GM12874 (cell line): ENCODE measurements at regions not wholly inside any gene's neighbourhood (a gene's known extent, or its start where the extent isn't known, plus 50 kb on each side); places are given as distances from the start of the nearest gene placed in this dataset.

Experiments used
- TF ChIP-seq, protein P1 (sequence below): IDR thresholded peaks from 2 replicates; pipeline ENCODE4 v1.5.1; 2011; ENCODE audit warnings: low read depth, mild to moderate bottlenecking, control low read depth, low read length, moderate library complexity; ENCODE audit not compliant: insufficient read depth

DNA sequence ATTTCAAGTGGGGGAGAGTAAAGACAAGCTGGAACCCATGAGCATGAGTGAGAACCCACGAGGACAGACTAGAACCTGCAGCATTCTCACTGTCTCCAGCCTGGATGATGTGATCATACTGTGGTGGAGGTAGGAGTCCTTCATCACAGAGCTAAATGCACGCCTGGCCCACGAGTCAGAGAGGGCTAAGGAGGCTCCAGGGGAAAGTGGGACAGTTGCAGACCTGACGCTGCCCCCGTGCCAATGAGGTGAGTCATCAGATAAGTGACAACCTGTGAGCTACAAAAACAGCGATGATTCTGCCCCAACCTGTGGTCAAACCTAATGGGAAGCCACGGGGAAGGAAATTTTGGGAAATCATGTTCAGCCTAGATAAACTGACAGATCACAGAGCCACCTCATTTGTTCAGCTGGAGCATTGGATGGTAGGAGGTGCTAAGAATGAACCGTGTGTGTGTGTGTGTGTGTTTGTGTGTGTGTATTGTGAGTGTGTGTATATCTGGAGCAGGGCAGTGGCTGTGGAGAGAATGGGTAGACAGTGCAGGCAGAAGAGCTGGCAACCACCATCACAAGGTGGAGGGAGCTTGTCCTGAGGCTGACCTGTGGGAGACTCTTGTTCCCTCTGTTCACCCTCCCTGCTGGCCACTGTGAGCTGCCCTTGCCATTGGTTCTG is 131.8 kb downstream of the UTP18 start:
- TF ChIP-seq, protein P1, sequence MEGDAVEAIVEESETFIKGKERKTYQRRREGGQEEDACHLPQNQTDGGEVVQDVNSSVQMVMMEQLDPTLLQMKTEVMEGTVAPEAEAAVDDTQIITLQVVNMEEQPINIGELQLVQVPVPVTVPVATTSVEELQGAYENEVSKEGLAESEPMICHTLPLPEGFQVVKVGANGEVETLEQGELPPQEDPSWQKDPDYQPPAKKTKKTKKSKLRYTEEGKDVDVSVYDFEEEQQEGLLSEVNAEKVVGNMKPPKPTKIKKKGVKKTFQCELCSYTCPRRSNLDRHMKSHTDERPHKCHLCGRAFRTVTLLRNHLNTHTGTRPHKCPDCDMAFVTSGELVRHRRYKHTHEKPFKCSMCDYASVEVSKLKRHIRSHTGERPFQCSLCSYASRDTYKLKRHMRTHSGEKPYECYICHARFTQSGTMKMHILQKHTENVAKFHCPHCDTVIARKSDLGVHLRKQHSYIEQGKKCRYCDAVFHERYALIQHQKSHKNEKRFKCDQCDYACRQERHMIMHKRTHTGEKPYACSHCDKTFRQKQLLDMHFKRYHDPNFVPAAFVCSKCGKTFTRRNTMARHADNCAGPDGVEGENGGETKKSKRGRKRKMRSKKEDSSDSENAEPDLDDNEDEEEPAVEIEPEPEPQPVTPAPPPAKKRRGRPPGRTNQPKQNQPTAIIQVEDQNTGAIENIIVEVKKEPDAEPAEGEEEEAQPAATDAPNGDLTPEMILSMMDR, result no peak

DNA sequence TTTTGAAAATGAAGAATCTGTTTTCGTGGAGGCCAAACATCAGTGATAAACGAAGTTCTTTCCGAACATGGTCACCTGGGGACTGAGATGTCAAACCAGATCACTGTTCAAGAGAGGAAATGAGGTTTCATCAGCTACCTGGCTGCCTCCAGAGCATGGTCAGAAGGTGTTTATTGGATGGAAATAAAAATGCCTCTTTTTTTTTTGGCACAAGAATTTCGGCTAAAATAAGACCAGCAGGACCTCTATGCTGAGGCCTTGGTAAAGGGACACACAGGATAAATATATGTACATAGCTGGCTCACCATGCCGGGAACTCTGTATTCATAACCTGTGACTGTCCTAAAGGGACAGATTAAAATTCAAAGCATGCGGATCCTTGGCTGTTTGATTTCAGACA is 135.3 kb downstream of the UTP18 start:
- TF ChIP-seq, protein P1, result no peak

DNA sequence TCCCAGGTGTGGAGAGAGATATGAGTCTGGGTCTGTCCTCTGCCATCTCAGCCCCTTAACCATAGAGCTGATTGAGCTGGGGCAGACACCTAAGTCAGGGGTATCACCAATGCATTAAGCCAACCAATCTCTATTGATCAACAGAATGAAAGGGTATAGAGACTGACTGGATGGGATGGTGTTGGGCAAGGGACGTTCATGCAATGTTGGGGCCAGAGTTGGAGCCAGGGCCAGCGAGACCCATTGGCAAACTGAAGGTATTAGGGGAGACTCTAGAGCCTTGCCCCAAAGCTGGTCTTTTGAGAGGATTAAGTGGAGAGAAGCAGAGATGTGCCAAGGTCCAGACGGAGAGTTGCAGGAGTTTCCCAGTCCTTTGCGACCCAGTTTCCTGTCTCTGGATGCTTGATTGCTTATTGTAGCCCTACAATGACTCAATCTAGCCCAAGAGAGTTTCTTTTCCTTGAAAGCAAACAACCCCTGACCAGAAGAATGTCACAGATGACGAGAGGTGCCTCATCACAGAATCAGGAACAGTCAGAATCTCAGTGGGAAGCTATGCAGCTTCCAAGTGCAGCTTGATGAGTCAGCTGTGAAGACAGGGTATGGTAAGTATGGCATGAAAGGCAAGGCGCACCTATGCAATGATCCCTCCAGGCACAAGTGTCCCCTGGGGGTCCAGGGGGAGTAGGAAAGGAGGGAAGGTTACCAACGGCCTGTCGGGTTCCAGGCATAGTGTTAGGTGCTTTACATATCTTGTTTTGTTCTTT is 137.2 kb downstream of the UTP18 start:
- TF ChIP-seq, protein P1, result no peak

DNA sequence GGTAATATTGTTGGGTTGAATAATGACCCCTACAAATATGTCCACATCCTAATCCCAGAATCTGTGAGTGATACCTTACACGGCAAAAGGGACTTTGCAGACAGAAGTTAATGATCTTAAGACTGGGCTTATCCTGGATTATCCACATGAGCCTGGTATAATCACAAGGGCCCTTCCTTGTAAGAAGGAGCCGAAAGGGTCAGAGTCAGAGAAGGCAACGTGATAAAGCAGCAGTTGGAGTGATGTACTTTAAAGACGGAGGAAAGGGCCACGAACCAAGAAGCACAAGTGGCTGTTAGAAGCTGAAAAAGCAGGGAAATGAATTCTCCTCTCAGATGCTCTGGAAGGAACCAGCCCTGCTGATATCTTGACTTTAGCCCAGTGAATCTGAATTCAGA is 137.8 kb downstream of the UTP18 start:
- TF ChIP-seq, protein P1, result no peak

DNA sequence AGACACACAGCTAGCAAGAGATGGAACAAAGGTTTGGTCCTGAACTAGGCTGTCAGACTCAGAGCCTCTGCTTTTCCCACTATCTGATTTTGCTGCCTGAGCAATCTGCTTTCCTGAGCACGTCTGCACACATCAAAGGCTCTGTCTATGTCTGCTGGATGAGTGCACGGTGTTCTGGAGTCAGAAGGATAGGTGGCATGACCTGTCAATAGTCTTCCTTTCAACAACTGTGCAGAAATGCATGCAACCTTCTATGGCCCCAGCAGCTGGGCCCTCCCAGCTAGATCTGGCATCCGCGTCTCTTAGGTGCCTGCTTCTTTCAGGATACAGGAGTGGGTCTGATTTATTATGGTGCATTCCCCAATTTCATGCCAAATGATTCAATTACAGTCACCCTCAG is 138.3 kb downstream of the UTP18 start:
- TF ChIP-seq, protein P1, result no peak

DNA sequence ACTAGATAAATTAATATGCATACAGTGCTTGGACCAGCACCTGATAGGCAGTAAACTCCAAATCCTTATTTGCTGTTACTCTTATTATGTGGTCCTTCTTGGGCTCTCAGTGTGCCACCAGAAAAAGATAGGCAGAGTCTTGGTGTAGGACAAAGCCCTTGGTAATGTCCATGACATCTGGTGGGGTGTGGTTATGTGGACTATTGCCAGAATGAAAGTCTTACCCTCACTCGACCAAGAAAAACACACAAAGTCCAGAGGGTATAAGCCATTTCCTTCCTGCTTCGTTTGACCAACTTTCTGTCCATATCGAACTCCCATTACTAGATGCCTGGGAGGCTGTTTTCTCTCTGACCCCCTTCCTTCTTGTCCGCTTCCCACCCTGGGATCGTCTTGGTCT is 140.9 kb downstream of the UTP18 start:
- TF ChIP-seq, protein P1, result no peak

DNA sequence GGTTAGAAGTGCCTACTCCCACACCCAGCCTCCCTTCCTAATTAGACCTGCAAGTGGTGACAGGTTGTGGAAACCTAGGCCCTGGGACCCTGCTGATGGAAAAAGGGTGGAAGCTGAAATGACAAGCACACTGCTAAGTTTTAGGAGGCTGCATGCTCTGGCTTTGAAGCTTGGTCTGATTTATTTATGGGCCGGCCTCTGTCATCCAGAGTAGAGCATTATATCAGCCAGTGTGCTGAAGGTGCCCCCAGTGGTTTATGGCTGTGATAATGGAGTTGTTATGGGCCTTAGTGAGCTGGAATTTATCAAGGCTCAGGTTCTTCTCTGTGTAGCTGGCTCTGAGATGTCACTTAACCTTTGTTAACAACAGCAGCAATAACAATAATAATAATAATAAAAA is 142.6 kb downstream of the UTP18 start:
- TF ChIP-seq, protein P1, result no peak
